ENCODE measurements at regions not wholly inside any gene's neighbourhood (a gene's known extent, or its start where the extent isn't known, plus 50 kb on each side); places are given as distances from the start of the nearest gene placed in this dataset.

DNA sequence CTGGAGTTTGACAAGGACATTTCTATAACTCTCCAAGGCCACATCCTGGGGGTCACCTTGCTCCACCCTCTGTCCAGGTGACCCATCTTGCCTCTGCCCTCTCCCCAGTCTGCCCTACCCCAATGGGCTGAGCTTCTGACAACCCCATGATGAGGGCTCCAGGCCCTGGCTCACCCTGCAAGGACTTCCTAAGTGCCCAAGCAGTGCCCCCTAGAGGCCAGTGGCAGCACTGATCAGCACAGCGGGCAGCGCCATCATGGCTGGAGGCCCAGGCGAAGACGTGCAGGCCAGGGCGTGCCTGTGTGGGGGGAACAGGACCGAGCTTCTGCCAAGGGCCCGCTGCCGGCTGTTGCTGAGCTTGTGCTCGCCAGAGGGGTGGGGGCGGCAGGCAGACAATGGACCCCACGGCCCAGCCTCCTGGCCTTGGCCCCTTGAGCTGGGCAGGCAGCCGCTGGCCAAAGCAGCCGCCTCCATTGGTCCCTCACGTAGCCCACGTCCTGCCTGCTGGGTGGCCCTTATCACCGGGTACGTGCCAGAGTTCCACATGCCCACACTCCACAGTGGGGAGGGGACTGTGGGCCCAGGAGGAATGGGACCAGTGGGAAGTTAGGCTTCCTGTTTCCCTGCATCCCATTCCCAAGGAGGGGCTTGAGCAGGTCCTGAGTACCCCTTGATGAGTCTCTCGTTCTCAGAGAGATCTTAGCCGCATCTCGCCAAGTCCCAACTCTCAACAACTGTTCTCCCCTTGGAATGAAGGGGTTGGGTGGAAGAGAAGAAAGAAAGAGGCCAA is 64.3 kb downstream of the MRPL14 start:
- Mint-ChIP-seq H3K27ac (peak overlapping the region in 1 of 2 donors; percentile 77), H3K9me3 (peaks cover 5% of the 10 kb centered on the region in 2 donors), H3K36me3 (peaks cover 0 to 7% of the 10 kb centered on the region in 2 donors)
- ATAC-seq, result peak in 1 of 2 donors; percentile 60
- peak in 1 of 2 donors; percentile 71 for DNase-seq (ENCODE audit: low spot score in 2 of 2)

DNA sequence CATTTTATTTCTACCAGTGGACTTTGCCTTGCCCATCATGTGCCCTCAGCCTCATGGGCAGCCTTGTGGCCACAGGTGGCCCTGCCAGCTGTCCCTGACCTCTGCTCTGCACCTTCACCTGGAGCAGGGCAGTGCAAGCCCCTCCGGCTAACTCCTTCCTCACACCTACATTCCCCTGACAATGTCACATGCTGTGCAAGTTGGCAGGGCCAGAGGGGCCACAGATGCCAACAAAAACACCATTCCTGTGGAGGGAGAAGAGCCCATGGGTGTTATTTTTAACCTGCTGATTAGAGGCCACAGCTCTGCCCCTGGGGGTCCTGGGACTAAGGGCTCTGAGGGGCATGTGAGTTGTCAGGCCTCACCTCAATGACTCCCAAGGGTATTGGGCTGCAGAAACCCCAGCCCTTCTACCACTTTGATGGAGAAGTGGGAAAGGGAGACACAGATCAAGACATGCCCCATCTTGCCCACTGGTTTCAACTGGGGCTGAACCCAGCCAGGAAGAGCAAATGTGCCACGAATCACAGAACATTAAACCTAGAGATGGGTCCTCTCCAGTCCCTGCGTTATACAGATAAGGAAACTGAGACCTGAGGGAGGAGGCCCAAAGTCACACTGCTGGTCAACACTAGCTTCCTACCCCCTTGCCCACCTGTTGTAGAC is 65.0 kb downstream of the MRPL14 start:
- ATAC-seq (no peak), DNase-seq (ENCODE audit: low spot score in 2 of 2) (no peak)
- peak overlapping the region in 1 of 2 donors; percentile 77 for H3K27ac Mint-ChIP-seq
- H3K36me3 Mint-ChIP-seq, result peaks cover 0 to 7% of the 10 kb centered on the region in 2 donors
- peaks cover 5% of the 10 kb centered on the region in 2 donors for H3K9me3 Mint-ChIP-seq

GRCh38 chr6:44061375-44062104 is 65.7 kb downstream of the MRPL14 start:
- H3K36me3 Mint-ChIP-seq, result peaks cover 0 to 7% of the 10 kb centered on the region in 2 donors
- no peak for ATAC-seq
- H3K27ac Mint-ChIP-seq, result peak overlapping the region in 1 of 2 donors; percentile 3
- peaks cover 5% of the 10 kb centered on the region in 2 donors for H3K9me3 Mint-ChIP-seq
- no peak for DNase-seq (ENCODE audit: low spot score in 2 of 2)

GRCh38 chr6:44060612-44061374 is 66.5 kb downstream of the MRPL14 start:
- no peak for DNase-seq (ENCODE audit: low spot score in 2 of 2)
- Mint-ChIP-seq H3K27ac (no peak overlapping the region), H3K36me3 (peaks cover 0 to 7% of the 10 kb centered on the region in 2 donors), H3K9me3 (peaks cover 5% of the 10 kb centered on the region in 2 donors)
- no peak for ATAC-seq

GRCh38 chr6:44059359-44060346 is 67.6 kb downstream of the MRPL14 start:
- Mint-ChIP-seq H3K27ac (peak overlapping the region in 1 of 2 donors; percentile 80), H3K36me3 (peaks cover 0 to 7% of the 10 kb centered on the region in 2 donors), H3K9me3 (peaks cover 5% of the 10 kb centered on the region in 2 donors)
- DNase-seq (ENCODE audit: low spot score in 2 of 2), result no peak
- ATAC-seq, result no peak

GRCh38 chr6:44058617-44059358 is 68.5 kb downstream of the MRPL14 start:
- H3K27ac Mint-ChIP-seq, result peak overlapping the region in 1 of 2 donors; percentile 80
- peak in 1 of 2 donors; percentile 72 for DNase-seq (ENCODE audit: low spot score in 2 of 2)
- ATAC-seq, result peak; percentile 75 to 93
- H3K36me3 Mint-ChIP-seq, result peaks cover 0 to 7% of the 10 kb centered on the region in 2 donors
- peaks cover 5% of the 10 kb centered on the region in 2 donors for H3K9me3 Mint-ChIP-seq

GRCh38 chr6:44057931-44058616 is 69.2 kb downstream of the MRPL14 start:
- DNase-seq (ENCODE audit: low spot score in 2 of 2) (no peak), ATAC-seq (peak in 1 of 2 donors; percentile 0)
- Mint-ChIP-seq H3K9me3 (peaks cover 5% of the 10 kb centered on the region in 2 donors), H3K27ac (peak overlapping the region in 1 of 2 donors; percentile 80), H3K36me3 (peaks cover 0 to 7% of the 10 kb centered on the region in 2 donors)

GRCh38 chr6:44057238-44057930 is 69.9 kb downstream of the MRPL14 start:
- Mint-ChIP-seq H3K27ac (peak overlapping the region in 1 of 2 donors; percentile 22), H3K36me3 (peaks cover 0 to 7% of the 10 kb centered on the region in 2 donors), H3K9me3 (peaks cover 5% of the 10 kb centered on the region in 2 donors)
- ATAC-seq, result no peak
- DNase-seq (ENCODE audit: low spot score in 2 of 2), result no peak

GRCh38 chr6:44056392-44057237 is 70.6 kb downstream of the MRPL14 start:
- Mint-ChIP-seq H3K36me3 (peaks cover 0 to 7% of the 10 kb centered on the region in 2 donors), H3K9me3 (peaks cover 5% of the 10 kb centered on the region in 2 donors), H3K27ac (peak overlapping the region in 1 of 2 donors; percentile 22)
- ATAC-seq (no peak), DNase-seq (ENCODE audit: low spot score in 2 of 2) (no peak)

- ATAC-seq (no peak), DNase-seq (ENCODE audit: low spot score in 2 of 2) (no peak)
- Mint-ChIP-seq H3K36me3 (peaks cover 0 to 4% of the 10 kb centered on the region in 2 donors), H3K27ac (no peak overlapping the region), H3K9me3 (peaks cover 2% of the 10 kb centered on the region in 2 donors)
Measured at GRCh38 chr6:44054721-44055559, 72.3 kb downstream of the MRPL14 start.

- Mint-ChIP-seq H3K27ac (no peak overlapping the region), H3K9me3 (no peaks in the 10 kb centered on the region), H3K36me3 (no peaks in the 10 kb centered on the region)
- DNase-seq (ENCODE audit: low spot score in 2 of 2) (no peak), ATAC-seq (no peak)
Measured at GRCh38 chr6:44053760-44054556, 73.3 kb downstream of the MRPL14 start.
